Vagina (tissue), 2 donors: ENCODE measurements at regions not wholly inside any gene's neighbourhood (a gene's known extent, or its start where the extent isn't known, plus 50 kb on each side); places are given as distances from the start of the nearest gene placed in this dataset.

ENCODE experiments used
- CTCF ChIP-seq, 3 experiments: fragments of 450-650 bp in 2 of 3; fragments of 200-600 bp in 1 of 3; sonication (generic) in 1 of 3; IDR thresholded peaks; one replicate each; pipeline ENCODE4 v1.5.1; 2017 to 2019; ENCODE audit warnings: antibody characterized with exemption in 3 of 3, mild to moderate bottlenecking in 2 of 3, moderate library complexity in 2 of 3
- POLR2AphosphoS5 ChIP-seq, 2 donors: sonication (generic); formaldehyde crosslinking; IDR thresholded peaks; one replicate each; pipeline ENCODE4 v1.9.0; 2017; ENCODE audit warnings: antibody characterized with exemption in 2 of 2, mild to moderate bottlenecking in 2 of 2, low read depth in 1 of 2; ENCODE audit not compliant: insufficient read depth in 1 of 2

- TF ChIP-seq POLR2AphosphoS5 (IDR thresholded peaks at IDR 0.05; ENCODE audit: insufficient read depth in 1 of 2, low read depth in 1 of 2), result no peak
- TF ChIP-seq CTCF (IDR thresholded peaks at IDR 0.05), result no peak
Observed at GRCh38 chr15:68517285-68517761, 61.5 kb upstream of the CORO2B start.
